Loucy (cell line): ENCODE measurements at regions not wholly inside any gene's neighbourhood (a gene's known extent, or its start where the extent isn't known, plus 50 kb on each side); places are given as distances from the start of the nearest gene placed in this dataset.

ENCODE experiments used
- H2AFZ ChIP-seq: fragments of 200-600 bp; sonication (generic); 2 replicates; pipeline ENCODE4 v1.6.0; 2016; ENCODE audit warnings: antibody characterized with exemption, mild to moderate bottlenecking, low read length, moderate library complexity
- H3F3A ChIP-seq: fragments of 200-600 bp; 2 replicates; pipeline ENCODE4 v1.6.0; 2016; ENCODE audit warnings: antibody characterized with exemption, low read depth, mild to moderate bottlenecking
- H3K27me3 ChIP-seq: fragments of 200-600 bp; sonication (generic); 2 replicates; pipeline ENCODE4 v1.6.1; 2014; ENCODE audit warnings: low read length, mild to moderate bottlenecking; ENCODE audit not compliant: insufficient read depth, poor library complexity, severe bottlenecking
- H3K36me3 ChIP-seq: fragments of 200-600 bp; sonication (generic); 2 replicates; pipeline ENCODE4 v1.6.1; 2016; ENCODE audit warnings: low read length; ENCODE audit not compliant: insufficient read depth
- H3K4me1 ChIP-seq: fragments of 200-600 bp; sonication (generic); 2 replicates; pipeline ENCODE4 v1.5.1; 2014; ENCODE audit warnings: low read length, mild to moderate bottlenecking; ENCODE audit not compliant: insufficient read depth, poor library complexity, severe bottlenecking
- H3K4me2 ChIP-seq: fragments of 200-600 bp; sonication (generic); 2 replicates; pipeline ENCODE4 v1.6.0; 2014; ENCODE audit warnings: antibody characterized with exemption, low read length, low read depth, mild to moderate bottlenecking; ENCODE audit not compliant: poor library complexity, severe bottlenecking
- H3K4me3 ChIP-seq: fragments of 200-600 bp; sonication (generic); 2 replicates; pipeline ENCODE4 v1.5.1; 2014; ENCODE audit warnings: low read length, mild to moderate bottlenecking, mixed read lengths; ENCODE audit not compliant: poor library complexity, severe bottlenecking
- H3K79me2 ChIP-seq: fragments of 200-600 bp; sonication (generic); 2 replicates; pipeline ENCODE4 v1.6.1; 2014; ENCODE audit warnings: low read length; ENCODE audit not compliant: insufficient read depth
- H3K9ac ChIP-seq: fragments of 200-600 bp; sonication (generic); 2 replicates; pipeline ENCODE4 v1.6.0; 2014; ENCODE audit warnings: mild to moderate bottlenecking, low read depth, low read length, moderate library complexity; ENCODE audit not compliant: poor library complexity, severe bottlenecking
- H3K9me2 ChIP-seq: fragments of 200-600 bp; sonication (generic); replicated peaks from 2 replicates; pipeline ENCODE4 v1.6.1; 2016; ENCODE audit warnings: low read depth, low read length, mixed read lengths
- H3K9me3 ChIP-seq: fragments of 200-600 bp; sonication (generic); 2 replicates; pipeline ENCODE4 v1.6.1; 2014; ENCODE audit warnings: mild to moderate bottlenecking, antibody characterized with exemption, low read length, low read depth; ENCODE audit not compliant: insufficient read depth
- H4K20me1 ChIP-seq: fragments of 200-600 bp; sonication (generic); 2 replicates; pipeline ENCODE4 v1.6.0; 2014; ENCODE audit warnings: antibody characterized with exemption, low read length, mild to moderate bottlenecking; ENCODE audit not compliant: insufficient read depth, poor library complexity, severe bottlenecking
- CTCF ChIP-seq: fragments of 200-600 bp; sonication (generic); conservative IDR thresholded peaks from 2 replicates; pipeline ENCODE4 v1.5.1; 2014; ENCODE audit warnings: mild to moderate bottlenecking, antibody characterized with exemption, low read length
- EZH2phosphoT487 ChIP-seq: fragments of 200-600 bp; IDR thresholded peaks from 2 replicates; pipeline ENCODE4 v1.6.1; 2018; ENCODE audit warnings: antibody characterized with exemption, mild to moderate bottlenecking, moderate library complexity, borderline replicate concordance

- H3F3A ChIP-seq = no peaks in the 10 kb centered on the region
- H3K27me3 ChIP-seq = no peaks in the 10 kb centered on the region
- no peaks in the 10 kb centered on the region for H3K79me2 ChIP-seq
- peaks cover 10% of the 10 kb centered on the region for H3K4me1 ChIP-seq
- H3K9me2 ChIP-seq = no peaks in the 10 kb centered on the region
- H3K9me3 ChIP-seq = no peaks in the 10 kb centered on the region
- H3K36me3 ChIP-seq = no peaks in the 10 kb centered on the region
- no peak overlapping the region for H3K4me3 ChIP-seq
- TF ChIP-seq EZH2phosphoT487 (no peak), CTCF (no peak)
- H3K4me2 ChIP-seq = no peak overlapping the region
- H3K9ac ChIP-seq = no peak overlapping the region
- no peaks in the 10 kb centered on the region for H4K20me1 ChIP-seq
- no peak overlapping the region for H2AFZ ChIP-seq
Observed at GRCh38 chr2:128577141-128577930, 258.7 kb upstream of the HS6ST1 start.

GRCh38 chr2:128578406-128579390, 260.0 kb upstream of the HS6ST1 start:
- H3K9me3 ChIP-seq = no peaks in the 10 kb centered on the region
- H3K27me3 ChIP-seq = no peaks in the 10 kb centered on the region
- H3K79me2 ChIP-seq = no peaks in the 10 kb centered on the region
- peaks cover 5% of the 10 kb centered on the region for H3K4me1 ChIP-seq
- no peaks in the 10 kb centered on the region for H4K20me1 ChIP-seq
- H3K9ac ChIP-seq = no peak overlapping the region
- H3F3A ChIP-seq = no peaks in the 10 kb centered on the region
- no peak overlapping the region for H3K4me3 ChIP-seq
- H3K4me2 ChIP-seq = no peak overlapping the region
- H3K36me3 ChIP-seq = no peaks in the 10 kb centered on the region
- no peak overlapping the region for H2AFZ ChIP-seq
- no peaks in the 10 kb centered on the region for H3K9me2 ChIP-seq
- TF ChIP-seq EZH2phosphoT487 (no peak), CTCF (no peak)

GRCh38 chr2:128579825-128580224, 261.2 kb upstream of the HS6ST1 start:
- no peaks in the 10 kb centered on the region for H3K27me3 ChIP-seq
- H2AFZ ChIP-seq = no peak overlapping the region
- H3K4me3 ChIP-seq = no peak overlapping the region
- no peaks in the 10 kb centered on the region for H3F3A ChIP-seq
- H3K36me3 ChIP-seq = no peaks in the 10 kb centered on the region
- H3K9me2 ChIP-seq = no peaks in the 10 kb centered on the region
- no peak overlapping the region for H3K4me2 ChIP-seq
- H3K79me2 ChIP-seq = no peaks in the 10 kb centered on the region
- no peaks in the 10 kb centered on the region for H3K9me3 ChIP-seq
- peaks cover 9% of the 10 kb centered on the region for H3K4me1 ChIP-seq
- H3K9ac ChIP-seq = no peak overlapping the region
- TF ChIP-seq CTCF (no peak), EZH2phosphoT487 (no peak)
- no peaks in the 10 kb centered on the region for H4K20me1 ChIP-seq
